Breast epithelium (tissue), 3 donors: ENCODE measurements at regions not wholly inside any gene's neighbourhood (a gene's known extent, or its start where the extent isn't known, plus 50 kb on each side); places are given as distances from the start of the nearest gene placed in this dataset.

Experiments
- POLR2A ChIP-seq: fragments of 450-650 bp; IDR thresholded peaks from one replicate; pipeline ENCODE4 v1.6.1; 2016; ENCODE audit warnings: antibody characterized with exemption, mild to moderate bottlenecking, moderate library complexity
- TF ChIP-seq, protein P1 (sequence below), 3 donors: fragments of 450-650 bp; IDR thresholded peaks; one replicate each; pipeline ENCODE4 v1.5.1; 2016 to 2017; ENCODE audit warnings: antibody characterized with exemption in 3 of 3, mild to moderate bottlenecking in 3 of 3, moderate library complexity in 3 of 3

- TF ChIP-seq, protein P1, sequence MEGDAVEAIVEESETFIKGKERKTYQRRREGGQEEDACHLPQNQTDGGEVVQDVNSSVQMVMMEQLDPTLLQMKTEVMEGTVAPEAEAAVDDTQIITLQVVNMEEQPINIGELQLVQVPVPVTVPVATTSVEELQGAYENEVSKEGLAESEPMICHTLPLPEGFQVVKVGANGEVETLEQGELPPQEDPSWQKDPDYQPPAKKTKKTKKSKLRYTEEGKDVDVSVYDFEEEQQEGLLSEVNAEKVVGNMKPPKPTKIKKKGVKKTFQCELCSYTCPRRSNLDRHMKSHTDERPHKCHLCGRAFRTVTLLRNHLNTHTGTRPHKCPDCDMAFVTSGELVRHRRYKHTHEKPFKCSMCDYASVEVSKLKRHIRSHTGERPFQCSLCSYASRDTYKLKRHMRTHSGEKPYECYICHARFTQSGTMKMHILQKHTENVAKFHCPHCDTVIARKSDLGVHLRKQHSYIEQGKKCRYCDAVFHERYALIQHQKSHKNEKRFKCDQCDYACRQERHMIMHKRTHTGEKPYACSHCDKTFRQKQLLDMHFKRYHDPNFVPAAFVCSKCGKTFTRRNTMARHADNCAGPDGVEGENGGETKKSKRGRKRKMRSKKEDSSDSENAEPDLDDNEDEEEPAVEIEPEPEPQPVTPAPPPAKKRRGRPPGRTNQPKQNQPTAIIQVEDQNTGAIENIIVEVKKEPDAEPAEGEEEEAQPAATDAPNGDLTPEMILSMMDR (IDR thresholded peaks at IDR 0.05), result no peak
- no peak for TF ChIP-seq POLR2A
Measured at GRCh38 chr5:61827445-61827975, 478.5 kb upstream of the KIF2A start.
